Prostate gland (tissue), 2 donors: ENCODE measurements at regions not wholly inside any gene's neighbourhood (a gene's known extent, or its start where the extent isn't known, plus 50 kb on each side); places are given as distances from the start of the nearest gene placed in this dataset.
"Not testable (repeated sequence)": the region's sequence is repeated elsewhere in the genome, so short reads cannot be mapped to it uniquely, and the experiment has no call there.

Experiments used
- CTCF ChIP-seq, 4 experiments: fragments of 200-600 bp in 2 of 4; fragments of 450-650 bp in 2 of 4; sonication (generic) in 2 of 4; IDR thresholded peaks; 1 replicate in 3 of 4; 2 replicates in 1 of 4; pipeline ENCODE4 v1.5.1; 2016 to 2019; ENCODE audit warnings: antibody characterized with exemption in 4 of 4, mild to moderate bottlenecking in 2 of 4, moderate library complexity in 2 of 4
- POLR2A ChIP-seq: fragments of 450-650 bp; IDR thresholded peaks from one replicate; pipeline ENCODE4 v1.6.1; 2016; ENCODE audit warnings: antibody characterized with exemption, mild to moderate bottlenecking

- not testable (repeated sequence) for TF ChIP-seq CTCF (IDR thresholded peaks at IDR 0.05); POLR2A
These were observed 93.7 kb downstream of the LSM3 start for GRCh38 chr3:14272041-14272958.
